ENCODE measurements at regions not wholly inside any gene's neighbourhood (a gene's known extent, or its start where the extent isn't known, plus 50 kb on each side); places are given as distances from the start of the nearest gene placed in this dataset.

DNA sequence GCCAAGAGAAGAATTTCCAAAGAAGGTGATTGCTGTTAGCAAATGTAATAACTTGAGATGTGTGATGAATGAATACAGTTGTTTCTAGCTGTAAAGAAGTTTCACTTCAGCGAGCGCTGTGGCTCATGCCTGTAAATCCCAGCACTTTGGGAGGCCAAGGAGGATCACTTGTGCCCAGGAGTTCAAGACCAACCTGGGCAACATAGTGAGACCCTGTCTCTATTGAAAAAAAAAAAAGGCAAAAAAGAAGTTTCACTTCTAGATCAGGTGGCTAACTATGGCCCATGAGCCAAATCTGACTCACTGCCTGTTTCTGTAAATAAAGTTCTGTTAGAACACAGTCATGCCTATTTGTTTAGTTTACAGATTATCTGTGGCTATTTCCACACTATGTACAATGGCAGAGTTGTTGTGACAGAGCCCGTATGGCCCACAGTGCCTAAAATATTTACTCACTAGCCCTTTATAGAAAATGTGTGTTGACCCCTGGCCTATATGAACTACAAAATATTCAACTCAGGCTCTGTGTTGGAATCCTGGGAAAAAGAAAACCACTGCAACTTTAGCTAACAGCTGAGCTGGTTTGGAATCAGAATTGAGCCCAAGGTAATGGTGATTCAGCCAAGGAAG, 54.1 kb upstream of the PRPS1 start (continued):
- TF ChIP-seq, protein P1, sequence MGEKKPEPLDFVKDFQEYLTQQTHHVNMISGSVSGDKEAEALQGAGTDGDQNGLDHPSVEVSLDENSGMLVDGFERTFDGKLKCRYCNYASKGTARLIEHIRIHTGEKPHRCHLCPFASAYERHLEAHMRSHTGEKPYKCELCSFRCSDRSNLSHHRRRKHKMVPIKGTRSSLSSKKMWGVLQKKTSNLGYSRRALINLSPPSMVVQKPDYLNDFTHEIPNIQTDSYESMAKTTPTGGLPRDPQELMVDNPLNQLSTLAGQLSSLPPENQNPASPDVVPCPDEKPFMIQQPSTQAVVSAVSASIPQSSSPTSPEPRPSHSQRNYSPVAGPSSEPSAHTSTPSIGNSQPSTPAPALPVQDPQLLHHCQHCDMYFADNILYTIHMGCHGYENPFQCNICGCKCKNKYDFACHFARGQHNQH (CRISPR knock-in tag; IDR thresholded peaks at IDR 0.05), result 0 out of 2 replicates have a peak, but pooled peaks have one; percentile 40
- TF ChIP-seq, protein P2, sequence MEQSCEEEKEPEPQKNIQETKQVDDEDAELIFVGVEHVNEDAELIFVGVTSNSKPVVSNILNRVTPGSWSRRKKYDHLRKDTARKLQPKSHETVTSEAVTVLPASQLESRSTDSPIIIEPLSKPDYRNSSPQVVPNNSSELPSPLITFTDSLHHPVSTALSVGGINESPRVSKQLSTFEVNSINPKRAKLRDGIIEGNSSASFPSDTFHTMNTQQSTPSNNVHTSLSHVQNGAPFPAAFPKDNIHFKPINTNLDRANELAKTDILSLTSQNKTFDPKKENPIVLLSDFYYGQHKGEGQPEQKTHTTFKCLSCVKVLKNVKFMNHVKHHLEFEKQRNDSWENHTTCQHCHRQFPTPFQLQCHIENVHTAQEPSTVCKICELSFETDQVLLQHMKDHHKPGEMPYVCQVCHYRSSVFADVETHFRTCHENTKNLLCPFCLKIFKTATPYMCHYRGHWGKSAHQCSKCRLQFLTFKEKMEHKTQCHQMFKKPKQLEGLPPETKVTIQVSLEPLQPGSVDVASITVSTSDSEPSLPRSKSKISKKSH (CRISPR knock-in tag; IDR thresholded peaks at IDR 0.05; ENCODE audit: borderline replicate concordance), result no peak
- TF ChIP-seq ZNF589 (CRISPR knock-in tag; conservative IDR thresholded peaks at IDR 0.05) (no peak), CEBPG (CRISPR knock-in tag; IDR thresholded peaks at IDR 0.05) (peak; percentile 48; the same call in 1 of the 2 replicates), FOXP1 (IDR thresholded peaks at IDR 0.05) (0 out of 2 replicates have a peak, but pooled peaks have one; percentile 28), FOXP1 (CRISPR knock-in tag; IDR thresholded peaks at IDR 0.05) (peak; percentile 83), NR2F6 (IDR thresholded peaks at IDR 0.05) (peak; percentile 80), NR2F6 (CRISPR knock-in tag; IDR thresholded peaks at IDR 0.05) (peak; percentile 70), HDAC1 (CRISPR knock-in tag; IDR thresholded peaks at IDR 0.05) (peak; percentile 35; the same call in 1 of the 2 replicates), MEF2D (CRISPR knock-in tag; IDR thresholded peaks at IDR 0.05) (peak; percentile 68; the same call in 1 of the 2 replicates), REPIN1 (CRISPR knock-in tag; IDR thresholded peaks at IDR 0.05; ENCODE audit: borderline replicate concordance, low read depth) (no peak), EHMT2 (IDR thresholded peaks at IDR 0.05; ENCODE audit: borderline replicate concordance, low read depth, low read length) (no peak), TBX3 (IDR thresholded peaks at IDR 0.05; ENCODE audit: borderline replicate concordance) (peak; percentile 30; the same call in 1 of the 2 replicates), GFI1 (CRISPR knock-in tag; IDR thresholded peaks at IDR 0.05; ENCODE audit: borderline replicate concordance) (peak; percentile 67; the same call in 1 of the 2 replicates), CEBPB (IDR thresholded peaks at IDR 0.05; ENCODE audit: borderline replicate concordance, low read depth, low read length) (peak; percentile 76; the same call in 1 of the 2 replicates), ZNF772 (CRISPR knock-in tag; IDR thresholded peaks at IDR 0.05) (no peak), FOXA3 (CRISPR knock-in tag; IDR thresholded peaks at IDR 0.05) (peak; percentile 85)
- TF ChIP-seq, protein P3, sequence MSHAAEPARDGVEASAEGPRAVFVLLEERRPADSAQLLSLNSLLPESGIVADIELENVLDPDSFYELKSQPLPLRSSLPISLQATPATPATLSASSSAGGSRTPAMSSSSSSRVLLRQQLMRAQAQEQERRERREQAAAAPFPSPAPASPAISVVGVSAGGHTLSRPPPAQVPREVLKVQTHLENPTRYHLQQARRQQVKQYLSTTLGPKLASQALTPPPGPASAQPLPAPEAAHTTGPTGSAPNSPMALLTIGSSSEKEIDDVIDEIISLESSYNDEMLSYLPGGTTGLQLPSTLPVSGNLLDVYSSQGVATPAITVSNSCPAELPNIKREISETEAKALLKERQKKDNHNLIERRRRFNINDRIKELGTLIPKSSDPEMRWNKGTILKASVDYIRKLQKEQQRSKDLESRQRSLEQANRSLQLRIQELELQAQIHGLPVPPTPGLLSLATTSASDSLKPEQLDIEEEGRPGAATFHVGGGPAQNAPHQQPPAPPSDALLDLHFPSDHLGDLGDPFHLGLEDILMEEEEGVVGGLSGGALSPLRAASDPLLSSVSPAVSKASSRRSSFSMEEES (CRISPR knock-in tag; IDR thresholded peaks at IDR 0.05), result peak; percentile 47; the same call in 1 of the 2 replicates
- TF ChIP-seq, protein P4, sequence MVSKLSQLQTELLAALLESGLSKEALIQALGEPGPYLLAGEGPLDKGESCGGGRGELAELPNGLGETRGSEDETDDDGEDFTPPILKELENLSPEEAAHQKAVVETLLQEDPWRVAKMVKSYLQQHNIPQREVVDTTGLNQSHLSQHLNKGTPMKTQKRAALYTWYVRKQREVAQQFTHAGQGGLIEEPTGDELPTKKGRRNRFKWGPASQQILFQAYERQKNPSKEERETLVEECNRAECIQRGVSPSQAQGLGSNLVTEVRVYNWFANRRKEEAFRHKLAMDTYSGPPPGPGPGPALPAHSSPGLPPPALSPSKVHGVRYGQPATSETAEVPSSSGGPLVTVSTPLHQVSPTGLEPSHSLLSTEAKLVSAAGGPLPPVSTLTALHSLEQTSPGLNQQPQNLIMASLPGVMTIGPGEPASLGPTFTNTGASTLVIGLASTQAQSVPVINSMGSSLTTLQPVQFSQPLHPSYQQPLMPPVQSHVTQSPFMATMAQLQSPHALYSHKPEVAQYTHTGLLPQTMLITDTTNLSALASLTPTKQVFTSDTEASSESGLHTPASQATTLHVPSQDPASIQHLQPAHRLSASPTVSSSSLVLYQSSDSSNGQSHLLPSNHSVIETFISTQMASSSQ (IDR thresholded peaks at IDR 0.05; ENCODE audit: low read depth), result no peak
- TF ChIP-seq, protein P4 (CRISPR knock-in tag; IDR thresholded peaks at IDR 0.05; ENCODE audit: borderline replicate concordance), result peak; percentile 19; the same call in 1 of the 2 replicates
- TF ChIP-seq, protein P5, sequence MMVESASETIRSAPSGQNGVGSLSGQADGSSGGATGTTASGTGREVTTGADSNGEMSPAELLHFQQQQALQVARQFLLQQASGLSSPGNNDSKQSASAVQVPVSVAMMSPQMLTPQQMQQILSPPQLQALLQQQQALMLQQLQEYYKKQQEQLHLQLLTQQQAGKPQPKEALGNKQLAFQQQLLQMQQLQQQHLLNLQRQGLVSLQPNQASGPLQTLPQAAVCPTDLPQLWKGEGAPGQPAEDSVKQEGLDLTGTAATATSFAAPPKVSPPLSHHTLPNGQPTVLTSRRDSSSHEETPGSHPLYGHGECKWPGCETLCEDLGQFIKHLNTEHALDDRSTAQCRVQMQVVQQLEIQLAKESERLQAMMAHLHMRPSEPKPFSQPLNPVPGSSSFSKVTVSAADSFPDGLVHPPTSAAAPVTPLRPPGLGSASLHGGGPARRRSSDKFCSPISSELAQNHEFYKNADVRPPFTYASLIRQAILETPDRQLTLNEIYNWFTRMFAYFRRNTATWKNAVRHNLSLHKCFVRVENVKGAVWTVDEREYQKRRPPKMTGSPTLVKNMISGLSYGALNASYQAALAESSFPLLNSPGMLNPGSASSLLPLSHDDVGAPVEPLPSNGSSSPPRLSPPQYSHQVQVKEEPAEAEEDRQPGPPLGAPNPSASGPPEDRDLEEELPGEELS (CRISPR knock-in tag; IDR thresholded peaks at IDR 0.05), result peak; percentile 80

All from HepG2 (cell line).